GM18505 (cell line): ENCODE measurements at regions not wholly inside any gene's neighbourhood (a gene's known extent, or its start where the extent isn't known, plus 50 kb on each side); places are given as distances from the start of the nearest gene placed in this dataset.
"Not testable (repeated sequence)": the region's sequence is repeated elsewhere in the genome, so short reads cannot be mapped to it uniquely, and the experiment has no call there.

Source experiments
- ATAC-seq: cut with Tn5 transposase; IDR thresholded peaks from one replicate; pipeline ENCODE4 v1.9.1; 2021; ENCODE audit not compliant: unreplicated experiment
- POLR2A ChIP-seq: IDR thresholded peaks from 4 replicates; pipeline ENCODE4 v1.6.1; 2011; ENCODE audit warnings: borderline replicate concordance; ENCODE audit not compliant: insufficient read depth, insufficient read length; ENCODE audit errors: extremely low read depth

DNA sequence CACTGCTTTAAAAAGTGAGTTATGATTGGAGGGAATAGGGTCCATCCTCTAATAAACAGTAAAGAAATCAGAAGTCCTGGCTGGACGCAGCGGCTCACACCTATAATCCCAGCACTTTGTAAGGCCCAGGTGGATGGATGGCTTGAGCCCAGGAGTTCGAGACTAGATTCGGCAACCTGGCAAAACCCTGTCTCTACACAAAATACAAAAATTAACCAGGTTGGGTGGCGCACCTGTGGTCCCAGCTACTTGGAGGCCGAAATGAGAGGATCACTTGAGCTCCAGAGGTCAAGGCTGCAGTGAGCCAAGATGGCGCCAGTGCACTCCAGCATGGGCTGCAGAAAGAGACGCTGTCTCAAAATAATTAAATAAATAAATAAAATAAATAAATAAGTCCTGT lies 171.2 kb downstream of the POTEB3 start:
- no peak for TF ChIP-seq POLR2A
- ATAC-seq = no peak

GRCh38 chr15:21268436-21268940 lies 171.8 kb downstream of the POTEB3 start:
- no peak for TF ChIP-seq POLR2A
- no peak for ATAC-seq

- TF ChIP-seq POLR2A = no peak
- no peak for ATAC-seq
Observed at GRCh38 chr15:21267671-21268395, 172.5 kb downstream of the POTEB3 start.

GRCh38 chr15:21267226-21267625 lies 173.1 kb downstream of the POTEB3 start:
- no peak for TF ChIP-seq POLR2A
- no peak for ATAC-seq

DNA sequence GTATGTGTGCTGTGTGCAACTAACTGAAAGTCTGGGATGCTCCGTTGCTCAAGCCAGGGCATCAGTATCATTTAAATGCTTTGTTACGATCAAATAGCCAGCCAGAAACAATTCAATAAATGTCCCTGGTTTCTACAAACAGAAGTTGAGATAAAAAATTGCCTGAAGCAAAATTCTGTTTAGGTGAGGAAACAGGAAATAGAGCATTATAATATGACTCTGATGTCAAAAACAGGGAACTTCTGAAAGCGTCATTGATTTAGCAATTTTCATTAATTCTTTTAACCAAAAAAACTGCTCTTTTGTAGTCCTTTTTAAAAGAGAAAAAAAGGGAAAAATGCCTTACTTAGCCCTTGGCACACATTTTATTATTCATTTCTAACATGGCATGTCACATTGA lies 174.7 kb downstream of the POTEB3 start:
- ATAC-seq = not testable (repeated sequence)

GRCh38 chr15:21262851-21263425 lies 177.4 kb downstream of the POTEB3 start:
- ATAC-seq = no peak
- no peak for TF ChIP-seq POLR2A

GRCh38 chr15:21261965-21262850 lies 178.1 kb downstream of the POTEB3 start:
- ATAC-seq = no peak
- TF ChIP-seq POLR2A = no peak

DNA sequence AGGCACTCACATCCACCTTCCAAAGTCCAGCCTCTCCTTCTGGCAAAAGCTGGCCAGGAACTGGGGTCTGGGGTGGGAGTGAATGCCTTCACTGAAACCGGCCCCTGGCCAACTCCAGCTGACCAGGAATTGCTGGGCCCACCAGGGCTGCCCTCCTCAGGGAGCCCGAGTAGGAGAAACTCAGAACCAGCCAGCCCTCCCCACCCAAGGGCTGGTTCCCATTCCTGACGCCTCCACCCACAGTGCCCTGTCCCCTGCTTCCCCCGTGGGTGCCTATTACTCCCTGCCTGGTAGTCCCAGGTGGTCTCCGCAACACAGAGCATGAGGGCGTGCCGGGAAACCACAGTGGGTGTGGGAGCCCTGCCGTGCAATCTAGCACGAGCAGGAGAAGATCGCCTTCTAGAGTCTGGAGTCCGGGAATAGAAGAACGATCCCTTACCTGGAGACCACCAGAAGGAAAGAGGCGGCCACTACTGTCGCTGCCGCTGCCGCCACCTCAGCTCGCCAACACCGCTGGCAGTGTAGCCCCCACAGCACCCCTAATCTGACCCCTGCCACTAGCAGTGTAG lies 178.8 kb downstream of the POTEB3 start:
- TF ChIP-seq POLR2A = no peak
- ATAC-seq = no peak

DNA sequence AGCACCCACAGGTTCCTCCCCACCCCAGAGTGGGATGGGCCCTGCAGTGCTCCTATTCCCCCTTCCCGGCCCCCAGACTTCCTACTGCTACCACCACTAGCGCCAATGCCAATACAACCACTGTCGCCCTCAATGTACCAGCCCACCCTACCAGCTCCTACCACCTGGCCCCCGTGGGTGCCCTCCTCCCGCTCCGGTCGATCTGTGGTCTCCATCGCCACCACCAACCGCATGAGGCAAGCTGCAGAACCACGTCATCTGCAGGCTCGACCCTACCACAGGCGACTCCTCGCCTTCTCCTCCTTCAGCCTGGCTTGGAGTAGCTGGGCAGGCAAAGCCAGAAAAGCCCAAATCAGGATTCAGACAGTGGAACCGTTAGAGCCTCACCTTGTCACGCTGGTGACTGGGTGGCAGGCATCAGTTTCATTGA lies 179.3 kb downstream of the POTEB3 start:
- no peak for ATAC-seq
- TF ChIP-seq POLR2A = no peak

DNA sequence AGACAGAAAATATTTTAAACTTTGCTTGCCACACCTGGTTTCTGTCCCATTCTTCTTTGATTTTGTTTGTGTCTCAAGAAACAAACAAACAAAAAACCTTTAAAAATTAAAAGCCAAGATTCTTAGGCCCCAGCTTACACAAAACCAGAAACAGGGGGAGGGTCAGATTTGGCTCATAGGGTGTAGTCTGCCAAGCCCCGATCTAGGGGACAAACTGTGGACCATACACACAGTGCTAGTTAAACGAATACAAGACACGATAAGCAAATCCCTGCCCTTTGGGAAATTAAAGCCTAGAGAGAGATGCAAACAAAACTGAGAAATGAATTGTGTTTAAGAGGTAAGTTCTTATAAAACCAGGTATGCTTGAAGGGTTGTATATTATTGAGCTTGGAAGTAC lies 181.7 kb downstream of the POTEB3 start:
- ATAC-seq = not testable (repeated sequence)

DNA sequence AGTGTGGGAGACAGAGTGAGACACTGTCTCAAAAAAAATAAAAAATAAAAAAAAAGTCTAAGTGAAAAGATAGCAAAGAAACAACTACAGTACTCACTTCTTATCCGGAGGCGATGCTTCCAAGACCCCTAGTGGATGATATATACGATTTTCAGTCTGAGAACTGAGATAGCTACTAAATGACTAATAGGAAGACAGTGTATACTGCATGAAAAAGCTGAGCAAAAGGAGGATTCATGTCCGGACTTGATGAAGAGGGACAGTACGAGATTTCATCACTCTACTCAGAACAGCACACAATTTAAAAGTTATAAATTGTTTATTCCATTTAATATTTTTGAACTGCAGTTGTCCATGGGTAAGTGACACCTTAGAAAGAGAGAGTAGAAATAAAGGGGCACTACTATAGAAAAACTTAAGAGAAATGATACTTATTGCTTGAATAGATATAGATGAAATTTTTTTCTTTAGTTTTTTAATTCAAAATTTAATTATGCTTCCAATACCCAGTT lies 190.7 kb downstream of the POTEB3 start:
- not testable (repeated sequence) for ATAC-seq
